Sigmoid colon (tissue), 6 donors: ENCODE measurements at regions not wholly inside any gene's neighbourhood (a gene's known extent, or its start where the extent isn't known, plus 50 kb on each side); places are given as distances from the start of the nearest gene placed in this dataset.

Experiments used
- DNase-seq: peaks from one replicate; pipeline ENCODE4 v3.0.0-alpha.2; 2019
- H3K27ac ChIP-seq, 4 donors: fragments of 200-600 bp; sonication (generic); one replicate each; pipeline ENCODE4 v1.5.1; 2016 to 2019; ENCODE audit warnings: mild to moderate bottlenecking in 1 of 4
- H3K27me3 ChIP-seq, 3 donors: fragments of 200-600 bp; sonication (generic); one replicate each; pipeline ENCODE4 v1.5.1; 2019; ENCODE audit warnings: mild to moderate bottlenecking in 1 of 3
- H3K36me3 ChIP-seq, 4 donors: fragments of 200-600 bp; sonication (generic); one replicate each; pipeline ENCODE4 v1.5.1; 2016 to 2019
- H3K4me1 ChIP-seq, 4 donors: fragments of 200-600 bp; sonication (generic); one replicate each; pipeline ENCODE4 v1.5.1; 2017 to 2019
- H3K4me3 ChIP-seq, 4 donors: fragments of 200-600 bp; sonication (generic); one replicate each; pipeline ENCODE4 v1.5.1; 2017 to 2019; ENCODE audit warnings: mild to moderate bottlenecking in 2 of 4, moderate library complexity in 1 of 4
- H3K9me3 ChIP-seq, 4 donors: fragments of 200-600 bp in 3 of 4; sonication (generic) in 3 of 4; one replicate each; pipeline versions ENCODE4 v1.5.1 to v1.6.1; 2013 to 2019
- EP300 ChIP-seq, 4 donors: sonication (generic); formaldehyde crosslinking; IDR thresholded peaks; one replicate each; pipeline ENCODE4 v1.6.1; 2017; ENCODE audit warnings: antibody characterized with exemption in 4 of 4
- POLR2A ChIP-seq, 2 donors: fragments of 450-650 bp; IDR thresholded peaks; one replicate each; pipeline ENCODE4 v1.6.1; 2016; ENCODE audit warnings: antibody characterized with exemption in 2 of 2, mild to moderate bottlenecking in 2 of 2, moderate library complexity in 2 of 2
- POLR2AphosphoS5 ChIP-seq, 4 donors: sonication (generic); formaldehyde crosslinking; IDR thresholded peaks; one replicate each; pipeline ENCODE4 v1.6.1; 2017; ENCODE audit warnings: antibody characterized with exemption in 4 of 4
- WGBS, 2 donors: extraction: QIAGEN DNeasy Blood & Tissue Kit; methylation state at CpG; one replicate each; pipeline ENCODE4 v1.1.7; 2013; 5-methylcytosine and 5-hydroxymethylcytosine counted together
- intact Hi-C: fragments of 100-400 bp; cut with DNase I; formaldehyde crosslinking; loops from one replicate; pipeline ENCODE4 v1.15.1; 2023
- TF ChIP-seq, protein P1 (sequence below), 4 experiments: fragments of 450-650 bp in 3 of 4; fragments of 200-600 bp in 1 of 4; IDR thresholded peaks; one replicate each; pipeline ENCODE4 v1.5.1; 2016 to 2019; ENCODE audit warnings: antibody characterized with exemption in 4 of 4, mild to moderate bottlenecking in 3 of 4, moderate library complexity in 2 of 4
- donor health status: healthy with polysubstance abuse.
- donor health status: healthy.

DNA sequence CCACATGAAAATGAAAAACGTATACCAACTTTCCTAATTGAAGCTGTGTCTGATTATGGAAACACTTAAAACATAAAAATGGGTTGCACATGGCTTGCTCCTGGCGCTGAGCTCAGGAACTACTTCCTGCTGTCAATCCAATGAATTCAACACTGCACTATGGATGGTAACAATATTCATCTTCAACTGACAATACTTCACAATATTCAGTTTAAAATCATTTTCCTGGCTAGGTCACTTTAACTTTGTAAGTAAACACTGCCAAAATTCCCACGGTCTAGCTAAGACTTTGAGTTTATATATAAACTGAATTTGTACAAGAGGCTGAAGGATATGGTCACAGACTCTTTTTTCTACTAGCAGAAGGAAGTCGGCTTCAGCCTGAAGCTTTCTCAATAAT, 556.9 kb downstream of the TNS3 start:
- no peaks in the 10 kb centered on the region for H3K36me3 ChIP-seq
- no peak for DNase-seq
- H3K4me1 ChIP-seq = no peaks in the 10 kb centered on the region
- no peaks in the 10 kb centered on the region for H3K27me3 ChIP-seq
- TF ChIP-seq POLR2AphosphoS5 (IDR thresholded peaks at IDR 0.05) = no peak
- TF ChIP-seq, protein P1, sequence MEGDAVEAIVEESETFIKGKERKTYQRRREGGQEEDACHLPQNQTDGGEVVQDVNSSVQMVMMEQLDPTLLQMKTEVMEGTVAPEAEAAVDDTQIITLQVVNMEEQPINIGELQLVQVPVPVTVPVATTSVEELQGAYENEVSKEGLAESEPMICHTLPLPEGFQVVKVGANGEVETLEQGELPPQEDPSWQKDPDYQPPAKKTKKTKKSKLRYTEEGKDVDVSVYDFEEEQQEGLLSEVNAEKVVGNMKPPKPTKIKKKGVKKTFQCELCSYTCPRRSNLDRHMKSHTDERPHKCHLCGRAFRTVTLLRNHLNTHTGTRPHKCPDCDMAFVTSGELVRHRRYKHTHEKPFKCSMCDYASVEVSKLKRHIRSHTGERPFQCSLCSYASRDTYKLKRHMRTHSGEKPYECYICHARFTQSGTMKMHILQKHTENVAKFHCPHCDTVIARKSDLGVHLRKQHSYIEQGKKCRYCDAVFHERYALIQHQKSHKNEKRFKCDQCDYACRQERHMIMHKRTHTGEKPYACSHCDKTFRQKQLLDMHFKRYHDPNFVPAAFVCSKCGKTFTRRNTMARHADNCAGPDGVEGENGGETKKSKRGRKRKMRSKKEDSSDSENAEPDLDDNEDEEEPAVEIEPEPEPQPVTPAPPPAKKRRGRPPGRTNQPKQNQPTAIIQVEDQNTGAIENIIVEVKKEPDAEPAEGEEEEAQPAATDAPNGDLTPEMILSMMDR (IDR thresholded peaks at IDR 0.05) = no peak
- no peak for TF ChIP-seq POLR2A (IDR thresholded peaks at IDR 0.05)
- no peak for TF ChIP-seq EP300 (IDR thresholded peaks at IDR 0.05)
- H3K4me3 ChIP-seq = no peak overlapping the region
- 60 to 67% methylated on average over 4 of the region's 4 CpGs for WGBS, 2 donors
- no peak overlapping the region for H3K27ac ChIP-seq
- no peaks in the 10 kb centered on the region for H3K9me3 ChIP-seq
- intact Hi-C loops = no loop called here

DNA sequence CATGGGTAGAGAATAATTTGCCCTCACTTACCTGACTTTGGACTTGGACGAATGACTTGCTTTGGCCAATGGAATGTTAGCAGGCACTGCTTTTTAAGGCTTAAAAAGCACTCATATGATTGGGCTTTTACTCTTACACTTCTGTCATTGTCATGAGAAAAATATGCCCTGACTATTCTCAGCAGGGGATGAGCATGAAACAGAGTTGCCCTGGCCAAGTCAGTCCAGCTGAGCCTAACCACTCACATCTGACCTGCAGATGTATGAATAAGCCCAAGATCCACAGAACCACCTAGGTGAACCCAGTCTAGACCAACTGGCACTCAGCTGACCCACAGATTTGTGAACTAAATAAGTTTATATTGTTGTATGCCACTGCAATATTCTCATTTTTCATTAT, 573.5 kb downstream of the TNS3 start:
- no peaks in the 10 kb centered on the region for H3K9me3 ChIP-seq
- intact Hi-C loops = no loop called here

DNA sequence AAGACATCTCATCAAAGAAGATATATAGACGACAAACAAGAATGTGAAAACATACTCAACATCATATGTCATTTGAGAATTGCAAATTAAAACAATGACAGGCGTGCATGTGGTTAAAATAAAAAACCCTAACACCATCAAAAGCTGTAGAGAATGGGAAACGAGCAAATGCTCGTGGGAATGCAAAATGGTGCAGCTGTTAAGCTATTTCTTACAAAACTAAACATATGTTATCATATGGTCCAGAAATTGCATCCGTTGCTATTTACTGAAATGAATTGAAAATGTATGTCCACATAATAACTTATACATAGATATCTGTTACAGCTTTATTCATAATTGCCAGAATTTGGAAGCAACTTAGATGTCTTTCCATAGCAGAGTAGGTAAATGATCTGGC, 574.4 kb downstream of the TNS3 start:
- H3K4me1 ChIP-seq = no peaks in the 10 kb centered on the region
- H3K27ac ChIP-seq = no peak overlapping the region
- WGBS, 2 donors = 71 to 78% methylated on average over 5 of the region's 5 CpGs
- TF ChIP-seq POLR2A (IDR thresholded peaks at IDR 0.05) (no peak), POLR2AphosphoS5 (IDR thresholded peaks at IDR 0.05) (no peak)
- TF ChIP-seq, protein P1 (IDR thresholded peaks at IDR 0.05) = no peak
- no peaks in the 10 kb centered on the region for H3K9me3 ChIP-seq
- intact Hi-C loops = no loop called here
- H3K4me3 ChIP-seq = no peak overlapping the region
- H3K27me3 ChIP-seq = no peaks in the 10 kb centered on the region
- H3K36me3 ChIP-seq = no peaks in the 10 kb centered on the region
- no peak for DNase-seq

More for the DNA sequence above, 573.5 kb downstream of the TNS3 start:
- DNase-seq = no peak
- WGBS, 2 donors = 90 to 97% methylated on average over 1 of the region's 1 CpG
- no peak overlapping the region for H3K27ac ChIP-seq
- no peak for TF ChIP-seq POLR2AphosphoS5 (IDR thresholded peaks at IDR 0.05)
- no peak for TF ChIP-seq EP300 (IDR thresholded peaks at IDR 0.05)
- TF ChIP-seq, protein P1 (IDR thresholded peaks at IDR 0.05) = no peak
- no peak for TF ChIP-seq POLR2A (IDR thresholded peaks at IDR 0.05)
- no peak overlapping the region for H3K4me3 ChIP-seq
- H3K27me3 ChIP-seq = no peaks in the 10 kb centered on the region
- no peaks in the 10 kb centered on the region for H3K4me1 ChIP-seq
- H3K36me3 ChIP-seq = no peaks in the 10 kb centered on the region

DNA sequence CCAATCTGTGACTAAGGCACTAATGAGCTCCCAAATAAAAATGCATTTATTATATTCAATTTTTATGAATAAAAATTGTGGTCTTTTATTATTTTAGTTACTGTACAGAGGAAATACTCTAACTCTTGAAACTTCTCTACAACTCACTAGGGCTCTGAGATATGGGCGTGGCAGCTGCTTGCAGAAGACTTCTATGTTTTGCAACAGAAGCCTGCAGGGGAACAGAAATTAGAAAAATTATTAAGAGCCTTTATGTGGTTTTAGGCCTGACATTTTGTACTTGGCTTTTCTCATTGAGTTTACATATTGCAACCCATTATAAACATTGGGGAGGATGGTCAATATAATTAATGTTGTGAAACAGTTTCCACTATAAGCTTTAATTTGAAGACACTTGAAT, 581.4 kb downstream of the TNS3 start:
- Histone ChIP-seq H3K4me3 (no peak overlapping the region), H3K27me3 (no peaks in the 10 kb centered on the region), H3K9me3 (no peaks in the 10 kb centered on the region), H3K36me3 (no peaks in the 10 kb centered on the region), H3K27ac (no peak overlapping the region), H3K4me1 (no peaks in the 10 kb centered on the region)
- DNase-seq = no peak
- 81 to 84% methylated on average over 1 of the region's 1 CpG for WGBS, 2 donors
- intact Hi-C loops = no loop called here
- TF ChIP-seq POLR2A (IDR thresholded peaks at IDR 0.05) (no peak), EP300 (IDR thresholded peaks at IDR 0.05) (no peak), POLR2AphosphoS5 (IDR thresholded peaks at IDR 0.05) (no peak)
- TF ChIP-seq, protein P1 (IDR thresholded peaks at IDR 0.05) = no peak

DNA sequence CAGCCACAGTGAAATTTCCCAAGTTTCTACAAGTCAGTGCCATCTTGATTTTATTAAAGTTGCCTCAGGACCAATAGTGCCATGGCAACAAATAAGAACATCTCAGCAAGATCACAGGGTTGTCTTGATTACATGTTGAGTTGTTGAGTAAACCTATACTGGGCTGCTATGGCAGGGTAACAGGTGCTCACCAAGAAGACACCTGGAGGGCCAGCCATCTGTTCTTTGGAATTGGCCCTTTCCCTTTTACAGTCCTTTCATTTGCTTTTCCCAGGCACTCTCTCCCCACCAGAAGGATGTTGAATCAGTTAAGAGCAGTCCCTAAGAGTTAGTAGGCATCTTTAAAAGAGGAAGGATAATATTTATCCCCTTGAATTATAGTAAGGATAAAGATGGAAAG, 582.0 kb downstream of the TNS3 start:
- H3K9me3 ChIP-seq = no peaks in the 10 kb centered on the region
- TF ChIP-seq POLR2A (IDR thresholded peaks at IDR 0.05) (no peak), POLR2AphosphoS5 (IDR thresholded peaks at IDR 0.05) (no peak), EP300 (IDR thresholded peaks at IDR 0.05) (no peak)
- TF ChIP-seq, protein P1 (IDR thresholded peaks at IDR 0.05) = no peak

More for the DNA sequence above, 582.0 kb downstream of the TNS3 start:
- intact Hi-C loops = no loop called here
- DNase-seq = no peak
- Histone ChIP-seq H3K4me1 (no peaks in the 10 kb centered on the region), H3K36me3 (no peaks in the 10 kb centered on the region), H3K4me3 (no peak overlapping the region), H3K27ac (no peak overlapping the region), H3K27me3 (no peaks in the 10 kb centered on the region)
